Fibroblast of mammary gland (primary cell): ENCODE measurements at regions not wholly inside any gene's neighbourhood (a gene's known extent, or its start where the extent isn't known, plus 50 kb on each side); places are given as distances from the start of the nearest gene placed in this dataset.

ENCODE experiments used
- DNase-seq: peaks from one replicate; pipeline ENCODE4 v3.0.0-alpha.2; 2010; ENCODE audit warnings: low read depth
- H3K4me3 ChIP-seq: 2 replicates; pipeline ENCODE4 v1.5.1; 2011; ENCODE audit warnings: low read depth, mild to moderate bottlenecking, low read length, moderate library complexity; ENCODE audit not compliant: control insufficient read depth
- TF ChIP-seq, protein P1 (sequence below): conservative IDR thresholded peaks from 2 replicates; pipeline ENCODE4 v1.5.1; 2011; ENCODE audit warnings: low read depth, low read length, inconsistent platforms; ENCODE audit not compliant: control insufficient read depth, insufficient read depth

DNA sequence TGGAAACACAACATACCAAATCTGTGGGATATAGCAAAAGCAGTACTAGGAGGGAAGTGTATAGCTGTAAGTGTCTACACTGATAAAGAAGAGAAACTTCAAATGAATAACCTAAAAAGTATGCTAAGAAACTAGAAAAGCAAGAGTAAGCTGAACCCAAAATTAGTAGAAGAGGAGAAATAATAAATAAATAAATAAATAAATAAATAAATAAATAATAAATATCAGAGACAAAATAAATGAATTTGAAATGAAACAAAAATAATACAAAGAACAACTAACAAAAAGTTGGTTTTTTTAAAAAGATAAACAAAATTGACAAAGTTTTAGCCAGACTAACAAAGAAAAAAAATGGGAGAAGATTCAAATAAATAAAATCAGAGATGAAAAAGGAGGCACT lies 72.7 kb upstream of the TSPAN8 start:
- DNase-seq, result no peak
- no peak overlapping the region for H3K4me3 ChIP-seq

GRCh38 chr12:71223139-71223538 lies 65.3 kb upstream of the TSPAN8 start:
- no peak overlapping the region for H3K4me3 ChIP-seq
- TF ChIP-seq, protein P1, sequence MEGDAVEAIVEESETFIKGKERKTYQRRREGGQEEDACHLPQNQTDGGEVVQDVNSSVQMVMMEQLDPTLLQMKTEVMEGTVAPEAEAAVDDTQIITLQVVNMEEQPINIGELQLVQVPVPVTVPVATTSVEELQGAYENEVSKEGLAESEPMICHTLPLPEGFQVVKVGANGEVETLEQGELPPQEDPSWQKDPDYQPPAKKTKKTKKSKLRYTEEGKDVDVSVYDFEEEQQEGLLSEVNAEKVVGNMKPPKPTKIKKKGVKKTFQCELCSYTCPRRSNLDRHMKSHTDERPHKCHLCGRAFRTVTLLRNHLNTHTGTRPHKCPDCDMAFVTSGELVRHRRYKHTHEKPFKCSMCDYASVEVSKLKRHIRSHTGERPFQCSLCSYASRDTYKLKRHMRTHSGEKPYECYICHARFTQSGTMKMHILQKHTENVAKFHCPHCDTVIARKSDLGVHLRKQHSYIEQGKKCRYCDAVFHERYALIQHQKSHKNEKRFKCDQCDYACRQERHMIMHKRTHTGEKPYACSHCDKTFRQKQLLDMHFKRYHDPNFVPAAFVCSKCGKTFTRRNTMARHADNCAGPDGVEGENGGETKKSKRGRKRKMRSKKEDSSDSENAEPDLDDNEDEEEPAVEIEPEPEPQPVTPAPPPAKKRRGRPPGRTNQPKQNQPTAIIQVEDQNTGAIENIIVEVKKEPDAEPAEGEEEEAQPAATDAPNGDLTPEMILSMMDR, result no peak
- peak; percentile 18 for DNase-seq

More for the DNA sequence above, 72.7 kb upstream of the TSPAN8 start:
- TF ChIP-seq, protein P1, result no peak

DNA sequence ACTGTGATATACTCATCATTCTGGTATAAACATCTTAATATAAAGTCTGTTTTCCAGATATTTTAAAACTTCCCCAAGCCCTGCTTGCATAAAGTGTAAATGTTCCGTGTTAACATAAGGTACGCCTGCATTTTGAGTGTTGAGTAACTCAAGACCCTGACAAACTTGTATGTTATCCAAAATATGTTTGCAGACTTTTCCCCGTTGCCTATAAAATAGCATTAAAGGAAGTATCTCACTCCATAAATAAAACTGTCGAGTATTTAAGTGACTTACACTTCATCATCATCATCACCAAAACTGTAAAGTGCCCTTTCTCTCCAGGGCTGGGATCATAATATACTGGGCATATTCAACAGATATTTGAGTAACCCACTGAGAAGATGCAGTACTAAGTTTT lies 64.6 kb upstream of the TSPAN8 start:
- H3K4me3 ChIP-seq, result no peak overlapping the region
- TF ChIP-seq, protein P1, result no peak
- DNase-seq, result no peak

DNA sequence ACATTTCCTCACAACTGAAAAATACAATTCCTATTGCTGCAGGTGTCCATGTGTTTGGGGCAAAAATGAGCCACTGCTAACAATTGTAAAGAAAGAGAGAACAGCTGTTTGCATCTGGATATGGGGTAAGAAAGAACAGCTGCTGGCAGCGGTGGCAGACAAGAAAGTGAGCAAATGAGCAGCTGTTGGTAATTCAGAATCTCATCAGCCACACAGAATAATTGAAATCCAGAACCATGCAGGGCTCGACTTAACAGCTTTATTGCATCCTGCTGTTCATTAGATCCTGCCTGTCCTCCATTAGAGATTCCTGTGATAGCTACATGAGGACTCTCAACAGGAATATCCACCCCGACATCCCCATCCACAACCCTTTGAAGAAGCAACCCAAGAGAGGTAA lies 62.5 kb upstream of the TSPAN8 start:
- DNase-seq, result no peak
- TF ChIP-seq, protein P1, result no peak
- no peak overlapping the region for H3K4me3 ChIP-seq

DNA sequence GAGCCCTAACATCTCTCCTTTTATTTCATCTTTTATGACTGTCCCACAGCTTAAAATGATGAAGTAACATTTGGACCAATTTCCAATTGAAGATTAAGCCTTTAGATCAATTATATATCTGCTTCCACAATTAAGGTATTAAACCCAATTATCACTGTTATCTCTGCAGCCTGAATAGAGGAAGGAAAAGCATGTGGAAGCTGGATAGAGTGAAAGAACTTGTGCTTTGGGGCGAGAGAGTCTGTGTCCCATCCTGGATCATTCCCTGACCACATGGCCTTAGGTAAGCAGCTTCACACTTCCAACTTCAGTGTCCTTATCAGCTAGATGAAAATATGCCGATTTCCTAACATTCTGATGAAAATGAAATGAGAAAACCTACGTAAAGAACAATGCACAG lies 61.4 kb upstream of the TSPAN8 start:
- DNase-seq, result no peak
- no peak overlapping the region for H3K4me3 ChIP-seq
- TF ChIP-seq, protein P1, result no peak

DNA sequence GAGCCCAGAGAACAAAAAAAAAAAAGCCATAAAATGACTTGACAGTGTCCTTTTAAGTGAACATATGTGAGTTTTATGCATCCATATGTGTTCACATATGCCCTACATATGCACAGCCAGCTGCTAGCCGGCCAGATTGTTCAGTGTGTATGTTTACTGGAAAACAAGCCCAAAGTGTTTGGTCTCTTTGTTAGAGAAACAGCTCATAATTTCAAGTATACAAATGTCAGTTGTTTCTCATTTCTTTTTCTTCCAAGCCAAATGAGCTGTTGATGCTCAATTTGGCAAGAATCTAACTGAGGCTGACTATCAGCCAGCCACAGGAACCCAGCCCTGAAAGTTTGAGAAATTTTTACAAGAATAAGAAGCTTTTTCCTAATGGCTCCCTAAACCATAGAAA lies 60.8 kb upstream of the TSPAN8 start:
- DNase-seq, result no peak
- H3K4me3 ChIP-seq, result no peak overlapping the region

More for the DNA sequence above, 60.8 kb upstream of the TSPAN8 start:
- TF ChIP-seq, protein P1, result no peak
